OCI-LY7 (cell line): ENCODE measurements at regions not wholly inside any gene's neighbourhood (a gene's known extent, or its start where the extent isn't known, plus 50 kb on each side); places are given as distances from the start of the nearest gene placed in this dataset.
"Not testable (repeated sequence)": the region's sequence is repeated elsewhere in the genome, so short reads cannot be mapped to it uniquely, and the experiment has no call there.

ENCODE experiments used
- BruUV-seq: library from RNA; stranded (reverse); fragments of 400-500 nt; replicated peaks from 2 replicates; lab custom pipeline; 2021; lab: Mats Ljungman, UMichigan
- CTCF ChIA-PET: fragments of 300-600 bp; sonication (Branson Sonifier 250); formaldehyde crosslinking; loops from one replicate; lab custom pipeline; 2022; ENCODE audit warnings: antibody characterized with exemption; ENCODE audit not compliant: unreplicated experiment; lab: Charles Lee
- POLR2A ChIA-PET: fragments of 300-600 bp; sonication (Branson Sonifier 250); formaldehyde crosslinking; loops from one replicate; lab custom pipeline; 2022; ENCODE audit warnings: antibody characterized with exemption; lab: Charles Lee
- DNase-seq: peaks from one replicate; pipeline ENCODE4 v3.0.0-alpha.2; 2015; ENCODE audit warnings: low spot score
- H2AFZ ChIP-seq: fragments of 200-600 bp; sonication (generic), shearing (Covaris generic); 2 replicates; pipeline ENCODE4 v1.6.1; 2014; ENCODE audit warnings: mild to moderate bottlenecking, antibody characterized with exemption, low read length, moderate library complexity
- H3K27ac ChIP-seq: fragments of 200-600 bp; sonication (generic); 2 replicates; pipeline ENCODE4 v1.5.1; 2014; ENCODE audit warnings: mixed run types, low read depth, mild to moderate bottlenecking, moderate library complexity, low read length, inconsistent platforms; ENCODE audit not compliant: poor library complexity, severe bottlenecking
- H3K36me3 ChIP-seq: fragments of 200-600 bp; sonication (generic); 2 replicates; pipeline ENCODE4 v1.6.1; 2014; ENCODE audit warnings: mild to moderate bottlenecking, antibody characterized with exemption, low read length, moderate library complexity, mixed read lengths; ENCODE audit not compliant: insufficient read depth
- H3K4me1 ChIP-seq: fragments of 200-600 bp; sonication (generic); 2 replicates; pipeline ENCODE4 v1.5.1; 2014; ENCODE audit warnings: mild to moderate bottlenecking, low read length; ENCODE audit not compliant: insufficient read depth, poor library complexity, severe bottlenecking
- H3K4me2 ChIP-seq: fragments of 200-600 bp; sonication (generic); 2 replicates; pipeline ENCODE4 v1.6.1; 2014; ENCODE audit warnings: mild to moderate bottlenecking, low read length
- H3K4me3 ChIP-seq: fragments of 200-600 bp; sonication (generic); 2 replicates; pipeline ENCODE4 v1.5.1; 2014; ENCODE audit warnings: mild to moderate bottlenecking, low read depth, low read length; ENCODE audit not compliant: poor library complexity, severe bottlenecking
- H3K79me2 ChIP-seq: fragments of 200-600 bp; sonication (generic); 2 replicates; pipeline ENCODE4 v1.6.1; 2016; ENCODE audit warnings: low read depth, mild to moderate bottlenecking, low read length, moderate library complexity, mixed read lengths; ENCODE audit not compliant: insufficient read depth
- H3K9me2 ChIP-seq: fragments of 200-600 bp; sonication (generic); 2 replicates; pipeline ENCODE4 v1.6.1; 2016; ENCODE audit warnings: mild to moderate bottlenecking, low read length, mixed read lengths; ENCODE audit not compliant: insufficient read depth
- H3K9me3 ChIP-seq: fragments of 200-600 bp; sonication (generic); 2 replicates; pipeline ENCODE4 v1.6.1; 2014; ENCODE audit warnings: mild to moderate bottlenecking, mixed run types, low read length, mixed read lengths
- H4K20me1 ChIP-seq: fragments of 200-600 bp; sonication (generic); 2 replicates; pipeline ENCODE4 v1.6.1; 2014; ENCODE audit warnings: mild to moderate bottlenecking, antibody characterized with exemption, low read length, moderate library complexity, mixed read lengths; ENCODE audit not compliant: insufficient read depth
- CTCF ChIP-seq: fragments of 200-600 bp; sonication (generic); conservative IDR thresholded peaks from 2 replicates; pipeline ENCODE4 v1.5.1; 2014; ENCODE audit warnings: mild to moderate bottlenecking, antibody characterized with exemption, low read length, moderate library complexity, mixed read lengths
- EZH2phosphoT487 ChIP-seq: fragments of 200-600 bp; sonication (generic); IDR thresholded peaks from 2 replicates; pipeline ENCODE4 v1.6.1; 2018; ENCODE audit warnings: low read depth, borderline replicate concordance, mild to moderate bottlenecking, mixed run types, antibody characterized with exemption, low read length, moderate library complexity, mixed read lengths
- intact Hi-C: fragments of 100-400 bp; cut with micrococcal nuclease; formaldehyde crosslinking; loops from one replicate; pipeline ENCODE4 v1.10.0; 2022; ENCODE audit not compliant: unreplicated experiment

GRCh38 chr1:166667600-166667999 is 171.7 kb upstream of the POGK start:
- H3K79me2 ChIP-seq, H3K4me3 ChIP-seq, H3K27ac ChIP-seq, H2AFZ ChIP-seq, H3K9me3 ChIP-seq, H3K4me1 ChIP-seq, H3K36me3 ChIP-seq, H3K4me2 ChIP-seq, H4K20me1 ChIP-seq, BruUV-seq, H3K9me2 ChIP-seq, POLR2A ChIA-PET, CTCF ChIA-PET, DNase-seq, intact Hi-C loops: not testable (repeated sequence)

- no peaks in the 10 kb centered on the region for H3K36me3 ChIP-seq
- CTCF ChIA-PET = no interaction called here
- TF ChIP-seq CTCF (no peak), EZH2phosphoT487 (no peak)
- DNase-seq = no peak
- no peaks in the 10 kb centered on the region for H3K79me2 ChIP-seq
- no peaks in the 10 kb centered on the region for H3K9me2 ChIP-seq
- no peak overlapping the region for H2AFZ ChIP-seq
- no peaks in the 10 kb centered on the region for H3K9me3 ChIP-seq
- intact Hi-C loops = no loop called here
- H4K20me1 ChIP-seq = no peaks in the 10 kb centered on the region
- POLR2A ChIA-PET = no interaction called here
- no peaks in the 10 kb centered on the region for H3K4me1 ChIP-seq
- BruUV-seq = no TSS peak
- no peak overlapping the region for H3K4me3 ChIP-seq
- H3K27ac ChIP-seq = no peak overlapping the region
- H3K4me2 ChIP-seq = no peak overlapping the region
Observed at GRCh38 chr1:166671627-166672026, 167.6 kb upstream of the POGK start.

GRCh38 chr1:166673722-166674121 is 165.6 kb upstream of the POGK start:
- H3K27ac ChIP-seq = no peak overlapping the region
- no peak overlapping the region for H3K4me2 ChIP-seq
- H4K20me1 ChIP-seq = no peaks in the 10 kb centered on the region
- no peak overlapping the region for H3K4me3 ChIP-seq
- intact Hi-C loops = no loop called here
- no peaks in the 10 kb centered on the region for H3K4me1 ChIP-seq
- H2AFZ ChIP-seq = no peak overlapping the region
- no TSS peak for BruUV-seq
- ChIA-PET POLR2A (interaction anchor here (0.9 to 2.5 kb wide), 2 partner anchors 9 to 29 kb away, joined by 3 to 7 read pairs; no protein-coding TSS in a partner anchor), CTCF (no interaction called here)
- DNase-seq = no peak
- no peaks in the 10 kb centered on the region for H3K9me2 ChIP-seq
- H3K79me2 ChIP-seq = no peaks in the 10 kb centered on the region
- no peak for TF ChIP-seq EZH2phosphoT487
- TF ChIP-seq CTCF = no peak
- no peaks in the 10 kb centered on the region for H3K9me3 ChIP-seq
- H3K36me3 ChIP-seq = no peaks in the 10 kb centered on the region
